GM10266 (cell line): ENCODE measurements at regions not wholly inside any gene's neighbourhood (a gene's known extent, or its start where the extent isn't known, plus 50 kb on each side); places are given as distances from the start of the nearest gene placed in this dataset.

ENCODE experiments used
- DNase-seq: peaks from one replicate; pipeline ENCODE4 v3.0.0; 2012; ENCODE audit errors: extremely low spot score
- TF ChIP-seq, protein P1 (sequence below): IDR thresholded peaks from 2 replicates; pipeline ENCODE4 v1.5.1; 2012; ENCODE audit warnings: mild to moderate bottlenecking, low read depth; ENCODE audit not compliant: control insufficient read depth, insufficient read depth; ENCODE audit errors: missing control alignments

DNA sequence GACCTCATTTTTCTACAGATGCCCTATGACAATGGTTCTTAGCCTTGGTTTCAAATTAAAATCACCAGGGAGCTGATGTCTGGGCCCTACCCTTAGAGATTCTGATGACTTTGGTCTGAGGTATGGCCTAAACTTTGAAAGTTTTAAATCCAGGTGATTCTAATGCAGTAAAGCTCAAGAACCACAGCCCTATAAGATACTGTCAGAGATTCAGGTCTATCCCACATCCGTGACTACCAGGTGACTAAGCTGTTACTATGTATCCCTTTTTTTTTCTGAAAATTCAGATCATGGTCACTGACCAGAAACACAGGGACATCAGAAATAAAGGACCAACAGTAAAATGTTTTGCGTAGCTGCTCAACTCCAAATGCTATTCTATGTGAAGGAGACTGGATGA is 148.8 kb upstream of the BMP4 start:
- TF ChIP-seq, protein P1, sequence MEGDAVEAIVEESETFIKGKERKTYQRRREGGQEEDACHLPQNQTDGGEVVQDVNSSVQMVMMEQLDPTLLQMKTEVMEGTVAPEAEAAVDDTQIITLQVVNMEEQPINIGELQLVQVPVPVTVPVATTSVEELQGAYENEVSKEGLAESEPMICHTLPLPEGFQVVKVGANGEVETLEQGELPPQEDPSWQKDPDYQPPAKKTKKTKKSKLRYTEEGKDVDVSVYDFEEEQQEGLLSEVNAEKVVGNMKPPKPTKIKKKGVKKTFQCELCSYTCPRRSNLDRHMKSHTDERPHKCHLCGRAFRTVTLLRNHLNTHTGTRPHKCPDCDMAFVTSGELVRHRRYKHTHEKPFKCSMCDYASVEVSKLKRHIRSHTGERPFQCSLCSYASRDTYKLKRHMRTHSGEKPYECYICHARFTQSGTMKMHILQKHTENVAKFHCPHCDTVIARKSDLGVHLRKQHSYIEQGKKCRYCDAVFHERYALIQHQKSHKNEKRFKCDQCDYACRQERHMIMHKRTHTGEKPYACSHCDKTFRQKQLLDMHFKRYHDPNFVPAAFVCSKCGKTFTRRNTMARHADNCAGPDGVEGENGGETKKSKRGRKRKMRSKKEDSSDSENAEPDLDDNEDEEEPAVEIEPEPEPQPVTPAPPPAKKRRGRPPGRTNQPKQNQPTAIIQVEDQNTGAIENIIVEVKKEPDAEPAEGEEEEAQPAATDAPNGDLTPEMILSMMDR, result no peak

DNA sequence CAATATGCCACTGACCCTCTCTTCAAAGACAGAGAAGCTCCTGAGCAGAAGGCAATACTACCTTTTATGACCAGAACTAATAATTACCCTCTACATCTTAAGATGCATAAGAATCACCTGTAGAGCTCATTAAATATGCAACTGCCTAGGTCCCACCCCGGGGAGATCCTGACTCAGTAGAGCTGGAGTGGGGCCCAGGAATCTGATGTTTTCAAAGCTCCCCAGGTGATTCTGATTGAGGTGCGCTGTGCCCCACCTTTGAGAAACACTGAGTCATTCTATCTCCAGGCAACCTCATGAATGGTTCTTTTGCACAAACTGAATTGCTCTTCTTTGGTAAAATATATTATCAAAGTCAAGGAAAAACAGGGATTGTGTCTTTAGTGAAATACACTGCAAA is 149.3 kb upstream of the BMP4 start:
- DNase-seq, result no peak
- TF ChIP-seq, protein P1, result no peak

More for the DNA sequence above, 148.8 kb upstream of the BMP4 start:
- DNase-seq, result no peak

DNA sequence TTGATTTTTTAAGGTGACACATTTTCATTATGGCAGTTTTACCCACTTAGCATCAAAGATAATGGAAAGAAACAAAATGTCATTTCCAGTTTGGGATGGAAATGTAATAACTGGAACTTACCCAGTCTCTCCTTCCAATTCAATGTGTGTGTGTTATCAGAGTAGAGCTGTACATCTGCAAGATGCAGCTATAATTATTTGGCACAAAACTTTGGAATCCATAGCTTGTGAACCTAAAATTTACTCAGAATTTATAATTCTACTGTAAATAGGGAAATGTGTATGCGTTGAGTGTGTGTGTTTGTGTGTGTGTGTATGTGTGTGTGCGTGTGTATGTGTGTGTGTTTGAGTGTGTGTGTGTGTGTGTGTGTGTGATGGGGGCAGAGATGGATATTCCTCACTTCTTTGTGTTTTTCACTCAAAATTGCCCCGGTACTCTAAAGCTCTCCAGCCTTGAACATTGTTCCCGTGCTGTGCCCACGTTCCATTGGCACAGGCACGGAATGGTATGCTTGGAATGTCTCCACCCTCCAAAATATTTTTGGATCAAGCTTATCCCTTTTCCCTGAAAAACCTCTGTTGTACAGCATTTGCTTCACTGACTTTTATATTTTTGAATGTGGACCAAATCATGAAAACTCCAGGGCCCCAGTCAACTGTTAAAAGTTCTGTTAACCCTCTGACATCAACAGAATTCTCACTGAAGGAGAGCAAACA is 150.2 kb upstream of the BMP4 start:
- no peak for DNase-seq
- TF ChIP-seq, protein P1, result no peak

DNA sequence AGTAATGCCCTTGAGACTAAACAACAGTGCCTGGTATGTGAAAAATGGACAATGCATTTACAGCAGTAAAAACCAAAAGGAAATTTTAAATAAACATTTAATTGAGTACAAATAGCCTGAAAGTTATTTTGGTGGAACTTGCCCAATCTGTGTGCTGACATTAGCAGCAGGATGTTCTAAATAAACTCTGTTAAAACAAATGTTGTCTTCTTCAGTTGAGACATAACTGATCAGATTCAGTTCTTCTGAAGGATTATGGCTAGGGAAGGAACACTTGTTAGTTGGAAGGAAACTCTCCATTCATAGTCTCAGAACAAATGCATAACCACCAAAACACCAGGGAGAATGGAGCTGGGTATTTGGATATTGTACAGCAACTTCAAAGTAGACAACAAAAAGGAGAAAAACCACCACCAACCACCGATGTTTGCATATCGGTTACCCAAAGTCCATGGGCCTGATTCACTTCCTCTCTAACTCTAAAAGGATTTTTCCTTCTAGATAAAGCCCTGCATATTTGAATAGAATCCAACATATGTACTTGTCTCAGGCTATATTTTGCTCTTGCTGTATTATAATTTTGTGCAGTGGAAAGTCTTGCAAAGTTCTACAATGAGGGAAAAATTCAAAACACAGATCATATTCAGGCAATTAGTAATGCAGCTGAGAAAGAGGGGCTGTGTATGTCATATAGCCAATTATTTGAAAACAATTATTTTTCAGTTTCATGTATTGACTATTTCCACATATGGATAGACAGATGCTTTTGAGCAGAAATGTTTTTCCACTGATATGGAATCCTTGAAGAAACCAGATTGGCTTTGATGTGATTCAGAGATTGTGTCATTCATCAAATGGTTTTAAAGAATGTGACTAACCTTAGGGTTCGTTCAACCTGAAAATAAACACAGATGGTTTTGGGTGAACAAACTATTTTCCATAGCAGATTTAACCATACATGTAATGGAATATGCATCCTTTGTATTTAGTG is 152.2 kb upstream of the BMP4 start:
- TF ChIP-seq, protein P1, result no peak
- DNase-seq, result no peak

DNA sequence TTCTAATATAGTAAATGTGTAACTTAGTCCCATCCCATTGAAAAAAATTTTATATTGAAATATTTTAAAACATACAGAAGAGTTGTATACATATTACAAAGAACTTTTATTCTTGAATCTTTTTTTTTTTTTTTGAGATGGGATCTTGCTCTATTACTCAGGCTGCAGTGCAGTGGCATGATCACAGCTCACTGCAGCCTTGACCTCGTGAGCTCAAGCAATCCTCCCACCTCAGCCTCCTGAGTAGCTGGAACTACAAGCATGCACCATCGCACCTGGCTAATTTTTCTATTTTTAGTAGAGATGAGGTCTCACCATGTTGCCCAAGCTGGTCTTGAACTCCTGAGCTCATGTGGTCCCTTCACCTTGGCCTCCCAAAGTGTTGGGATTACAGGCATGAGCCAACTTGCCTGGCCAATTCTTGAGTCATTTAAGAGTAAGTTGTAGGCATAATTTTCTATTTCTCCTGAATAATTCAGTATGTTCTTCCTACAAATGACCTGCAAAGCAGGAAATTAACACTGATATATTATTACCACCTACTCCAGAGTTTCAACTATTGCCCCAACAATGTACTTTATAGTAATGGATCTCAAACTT is 153.0 kb upstream of the BMP4 start:
- TF ChIP-seq, protein P1, result no peak
- DNase-seq, result no peak

DNA sequence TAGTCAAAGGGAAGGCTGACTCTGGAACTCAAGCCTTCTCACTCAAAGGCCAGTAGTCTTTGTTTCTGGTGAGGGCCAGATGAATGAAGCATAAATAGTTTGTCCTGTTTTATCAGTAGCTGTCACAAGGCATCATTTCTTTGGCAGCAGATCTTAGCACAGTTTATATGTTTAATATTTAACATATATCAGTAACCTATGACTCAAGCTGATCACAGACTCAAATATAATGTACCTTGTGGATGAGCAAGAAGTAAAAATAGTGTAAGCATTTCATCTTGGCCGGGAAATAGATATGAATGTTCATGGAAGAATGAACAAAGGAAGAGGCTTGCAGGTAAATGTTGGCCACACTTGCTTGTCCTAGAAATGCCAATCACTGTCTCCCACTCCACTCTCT is 158.3 kb upstream of the BMP4 start:
- no peak for DNase-seq
- TF ChIP-seq, protein P1, result no peak
